ENCODE measurements at regions not wholly inside any gene's neighbourhood (a gene's known extent, or its start where the extent isn't known, plus 50 kb on each side); places are given as distances from the start of the nearest gene placed in this dataset.

DNA sequence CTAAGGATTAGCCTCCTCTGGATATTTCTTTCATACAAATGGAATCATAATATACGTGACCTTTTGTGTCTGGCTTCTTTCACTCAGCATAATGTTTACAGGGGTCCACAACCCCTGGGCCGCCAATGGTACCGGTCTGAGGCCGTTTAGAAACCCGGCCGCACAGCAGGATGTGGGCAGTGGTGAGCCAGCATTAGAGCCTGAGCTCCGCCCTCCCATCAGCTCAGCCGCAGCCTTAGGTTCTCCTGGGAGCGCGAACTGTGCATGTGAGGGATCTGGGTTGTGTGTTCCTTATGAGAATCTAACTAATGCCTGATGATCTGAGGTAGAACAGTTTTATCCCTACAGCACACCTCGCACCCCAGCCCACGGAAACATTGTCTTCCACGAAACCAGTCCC is 229.7 kb downstream of the ICE1 start:
- TF ChIP-seq EZH2 (IDR thresholded peaks at IDR 0.05; ENCODE audit: borderline replicate concordance, low read depth, low read length, poor library complexity, severe bottlenecking): no peak
- TF ChIP-seq, protein P1, sequence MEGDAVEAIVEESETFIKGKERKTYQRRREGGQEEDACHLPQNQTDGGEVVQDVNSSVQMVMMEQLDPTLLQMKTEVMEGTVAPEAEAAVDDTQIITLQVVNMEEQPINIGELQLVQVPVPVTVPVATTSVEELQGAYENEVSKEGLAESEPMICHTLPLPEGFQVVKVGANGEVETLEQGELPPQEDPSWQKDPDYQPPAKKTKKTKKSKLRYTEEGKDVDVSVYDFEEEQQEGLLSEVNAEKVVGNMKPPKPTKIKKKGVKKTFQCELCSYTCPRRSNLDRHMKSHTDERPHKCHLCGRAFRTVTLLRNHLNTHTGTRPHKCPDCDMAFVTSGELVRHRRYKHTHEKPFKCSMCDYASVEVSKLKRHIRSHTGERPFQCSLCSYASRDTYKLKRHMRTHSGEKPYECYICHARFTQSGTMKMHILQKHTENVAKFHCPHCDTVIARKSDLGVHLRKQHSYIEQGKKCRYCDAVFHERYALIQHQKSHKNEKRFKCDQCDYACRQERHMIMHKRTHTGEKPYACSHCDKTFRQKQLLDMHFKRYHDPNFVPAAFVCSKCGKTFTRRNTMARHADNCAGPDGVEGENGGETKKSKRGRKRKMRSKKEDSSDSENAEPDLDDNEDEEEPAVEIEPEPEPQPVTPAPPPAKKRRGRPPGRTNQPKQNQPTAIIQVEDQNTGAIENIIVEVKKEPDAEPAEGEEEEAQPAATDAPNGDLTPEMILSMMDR (conservative IDR thresholded peaks at IDR 0.05; ENCODE audit: low read depth, low read length): no peak
